ENCODE measurements at regions not wholly inside any gene's neighbourhood (a gene's known extent, or its start where the extent isn't known, plus 50 kb on each side); places are given as distances from the start of the nearest gene placed in this dataset.

DNA sequence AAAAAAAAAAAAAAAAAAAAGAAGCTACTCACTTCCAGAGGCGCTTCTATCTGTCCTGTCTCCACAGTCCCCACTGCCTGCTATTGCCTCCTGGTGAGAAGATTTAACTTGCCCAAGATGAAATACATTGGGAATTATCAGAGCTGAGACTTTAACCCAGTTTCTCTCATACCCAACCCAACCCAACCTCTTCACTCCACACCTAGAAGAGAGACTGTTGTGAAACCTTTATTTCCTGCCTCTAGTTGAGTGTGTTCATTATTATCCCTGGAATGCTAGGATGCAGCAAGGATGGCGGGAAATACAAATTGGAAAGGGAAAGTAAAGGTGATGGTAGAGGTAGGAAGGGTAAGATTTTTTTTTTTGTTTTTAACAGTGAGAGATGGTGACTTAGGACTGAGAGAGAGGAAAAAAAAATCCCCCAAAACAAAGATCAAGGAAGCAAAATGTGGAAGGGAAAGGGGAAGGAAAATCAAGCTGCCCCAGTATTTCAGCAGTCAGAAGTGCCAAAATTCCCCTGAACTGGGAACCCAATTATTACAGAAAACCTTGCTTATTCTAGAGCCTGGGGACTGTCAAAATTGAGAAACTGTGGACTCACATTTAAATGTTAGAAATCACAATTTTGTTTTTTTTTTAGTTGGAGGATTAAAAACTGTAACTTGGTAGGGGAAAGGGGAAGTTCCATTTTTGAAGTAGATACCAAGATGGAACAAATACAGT is 253.0 kb downstream of the PTTG2 start:
- ChIA-PET POLR2A (no interaction called here), CTCF (no interaction called here)
- Histone ChIP-seq H3K9me3 (ENCODE audit: control insufficient read depth in 1 of 2, insufficient read depth in 1 of 2, low read length in 2 of 2) (peaks cover 0 to 4% of the 10 kb centered on the region in 2 experiments), H3K36me3 (ENCODE audit: insufficient read depth, low read length) (no peaks in the 10 kb centered on the region), H3K27ac (ENCODE audit: low read depth in 1 of 2, low read length in 2 of 2) (no peak overlapping the region), H3K4me1 (ENCODE audit: insufficient read depth, low read length) (no peaks in the 10 kb centered on the region), H3K27me3 (ENCODE audit: control insufficient read depth in 1 of 2, insufficient read depth in 2 of 2, low read length in 2 of 2) (no peaks in the 10 kb centered on the region), H3K4me3 (ENCODE audit: low read length) (no peak overlapping the region)
- no peaks in the 10 kb centered on the region for H3K27me3 Mint-ChIP-seq
- H3K4me1 Mint-ChIP-seq (ENCODE audit: low read depth) = no peaks in the 10 kb centered on the region
- H3K36me3 Mint-ChIP-seq (ENCODE audit: low read depth) = no peaks in the 10 kb centered on the region
- H3K9me3 Mint-ChIP-seq = peaks cover 6% of the 10 kb centered on the region
- no peak overlapping the region for H3K27ac Mint-ChIP-seq
- DNase-seq (peak in 1 of 14 experiments; percentile 9), ATAC-seq (ENCODE audit: poor library complexity) (no peak)
- no peak overlapping the region for H3K4me3 Mint-ChIP-seq
- no peak for TF ChIP-seq CTCF (IDR thresholded peaks at IDR 0.05)
- intact Hi-C loops (cut with DNase I, micrococcal nuclease) = no loop called here

DNA sequence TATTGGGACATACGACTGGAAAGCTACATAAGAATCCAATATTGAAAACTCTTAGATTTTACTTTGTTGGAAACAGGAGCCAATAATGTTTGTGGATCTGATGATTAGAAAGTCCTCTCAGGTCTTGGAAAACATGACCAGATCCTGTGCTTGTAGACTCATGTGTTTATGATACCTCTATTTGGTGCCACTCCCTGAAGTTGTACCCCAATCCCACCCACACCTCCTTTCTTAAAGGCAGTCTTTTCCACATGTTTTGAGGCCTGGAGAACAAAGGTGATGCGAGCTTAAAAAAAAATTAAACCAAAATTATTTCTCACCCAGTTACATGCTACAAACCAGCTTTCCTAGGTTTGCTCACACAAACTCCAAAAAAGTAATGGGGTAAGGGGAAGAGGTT is 262.7 kb downstream of the PTTG2 start:
- ChIA-PET POLR2A (no interaction called here), CTCF (no interaction called here)
- H3K27me3 Mint-ChIP-seq = no peaks in the 10 kb centered on the region
- Histone ChIP-seq H3K27ac (ENCODE audit: low read depth in 1 of 2, low read length in 2 of 2) (no peak overlapping the region), H3K9me3 (ENCODE audit: control insufficient read depth in 1 of 2, insufficient read depth in 1 of 2, low read length in 2 of 2) (no peaks in the 10 kb centered on the region), H3K27me3 (ENCODE audit: control insufficient read depth in 1 of 2, insufficient read depth in 2 of 2, low read length in 2 of 2) (no peaks in the 10 kb centered on the region), H3K4me1 (ENCODE audit: insufficient read depth, low read length) (no peaks in the 10 kb centered on the region), H3K4me3 (ENCODE audit: low read length) (no peak overlapping the region), H3K36me3 (ENCODE audit: insufficient read depth, low read length) (no peaks in the 10 kb centered on the region)
- no peak for TF ChIP-seq CTCF (IDR thresholded peaks at IDR 0.05)
- H3K36me3 Mint-ChIP-seq (ENCODE audit: low read depth) = no peaks in the 10 kb centered on the region
- intact Hi-C loops (cut with DNase I, micrococcal nuclease) = no loop called here
- no peaks in the 10 kb centered on the region for H3K9me3 Mint-ChIP-seq
- H3K27ac Mint-ChIP-seq = no peak overlapping the region
- no peak overlapping the region for H3K4me3 Mint-ChIP-seq
- no peaks in the 10 kb centered on the region for H3K4me1 Mint-ChIP-seq (ENCODE audit: low read depth)
- no peak for ATAC-seq (ENCODE audit: poor library complexity)
- no peak for DNase-seq

GRCh38 chr4:38223306-38223705 is 263.1 kb downstream of the PTTG2 start:
- Histone ChIP-seq H3K4me3 (ENCODE audit: low read length) (no peak overlapping the region), H3K27me3 (ENCODE audit: control insufficient read depth in 1 of 2, insufficient read depth in 2 of 2, low read length in 2 of 2) (no peaks in the 10 kb centered on the region), H3K4me1 (ENCODE audit: insufficient read depth, low read length) (no peaks in the 10 kb centered on the region), H3K36me3 (ENCODE audit: insufficient read depth, low read length) (no peaks in the 10 kb centered on the region), H3K27ac (ENCODE audit: low read depth in 1 of 2, low read length in 2 of 2) (no peak overlapping the region), H3K9me3 (ENCODE audit: control insufficient read depth in 1 of 2, insufficient read depth in 1 of 2, low read length in 2 of 2) (no peaks in the 10 kb centered on the region)
- ATAC-seq (ENCODE audit: poor library complexity) (no peak), DNase-seq (no peak)
- Mint-ChIP-seq H3K27ac (no peak overlapping the region), H3K9me3 (no peaks in the 10 kb centered on the region), H3K4me1 (ENCODE audit: low read depth) (no peaks in the 10 kb centered on the region), H3K4me3 (no peak overlapping the region), H3K36me3 (ENCODE audit: low read depth) (no peaks in the 10 kb centered on the region), H3K27me3 (no peaks in the 10 kb centered on the region)
- POLR2A ChIA-PET = no interaction called here
- intact Hi-C loops (cut with DNase I, micrococcal nuclease) = no loop called here
- TF ChIP-seq CTCF (IDR thresholded peaks at IDR 0.05) = no peak
- CTCF ChIA-PET = no interaction called here
